GM19351 (cell line): ENCODE measurements at regions not wholly inside any gene's neighbourhood (a gene's known extent, or its start where the extent isn't known, plus 50 kb on each side); places are given as distances from the start of the nearest gene placed in this dataset.

ENCODE experiments used
- ATAC-seq: cut with Tn5 transposase; IDR thresholded peaks from one replicate; pipeline ENCODE4 v1.9.1; 2021; ENCODE audit warnings: mild to moderate bottlenecking, moderate library complexity; ENCODE audit not compliant: unreplicated experiment

DNA sequence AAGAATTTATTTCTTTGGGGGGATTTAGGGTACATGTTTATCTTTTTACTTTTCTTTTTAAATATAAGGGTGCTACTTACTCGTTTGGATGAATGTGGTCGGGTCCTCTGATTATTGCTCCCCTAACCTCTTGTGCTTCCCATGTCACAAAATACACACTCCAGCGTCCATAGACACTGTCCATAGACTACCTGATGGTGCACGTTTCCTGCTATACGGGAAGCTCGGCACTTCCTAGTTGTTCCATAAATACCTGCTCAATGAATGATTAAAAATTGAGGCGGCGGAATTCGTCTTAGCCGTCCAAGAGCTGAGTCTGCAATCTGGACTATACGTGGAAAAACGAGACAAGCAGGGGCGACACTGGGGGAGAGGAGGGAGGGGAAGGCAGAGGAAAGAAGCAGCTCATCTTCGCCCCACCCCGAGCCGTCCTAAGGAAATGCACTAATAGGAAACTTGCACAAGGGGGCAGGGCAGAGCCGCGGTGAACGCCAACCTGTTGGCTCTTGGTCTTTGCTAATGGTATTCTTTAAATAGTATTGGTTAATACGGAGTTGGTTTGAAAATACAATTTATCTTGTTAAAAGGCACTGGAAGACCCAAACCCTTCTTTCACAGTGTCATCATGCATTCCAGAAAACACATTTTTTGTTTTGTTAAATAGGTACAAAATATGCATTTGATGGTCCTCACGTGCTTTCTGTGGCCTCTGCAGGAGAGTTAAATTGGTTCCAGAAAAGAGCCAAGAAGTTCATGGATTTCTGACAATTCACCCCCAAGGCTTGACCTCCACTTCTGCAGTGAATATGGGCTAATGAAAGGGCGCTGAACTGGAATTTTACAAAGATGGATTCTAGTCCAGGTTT is 73.0 kb upstream of the KCTD1 start:
- ATAC-seq: peak; percentile 96

DNA sequence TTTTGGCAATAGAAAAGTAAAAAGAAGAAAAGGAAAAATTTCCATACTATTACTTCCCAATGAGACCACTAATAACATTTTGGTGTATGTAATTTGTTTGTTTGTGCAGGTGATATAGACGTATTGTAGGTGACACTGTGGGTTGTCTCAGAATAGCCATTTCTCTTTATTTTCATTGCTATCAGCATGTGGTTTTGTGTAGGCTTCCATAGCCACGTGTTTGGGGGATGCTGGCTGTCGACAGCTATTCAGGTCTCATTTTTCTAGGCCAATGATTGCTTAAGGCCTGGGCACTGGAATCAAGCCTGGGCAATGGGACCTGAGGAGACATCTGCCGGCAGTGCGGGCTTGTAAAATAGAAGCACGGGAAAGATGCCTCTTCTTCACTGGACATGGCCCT is 71.0 kb upstream of the KCTD1 start:
- no peak for ATAC-seq

DNA sequence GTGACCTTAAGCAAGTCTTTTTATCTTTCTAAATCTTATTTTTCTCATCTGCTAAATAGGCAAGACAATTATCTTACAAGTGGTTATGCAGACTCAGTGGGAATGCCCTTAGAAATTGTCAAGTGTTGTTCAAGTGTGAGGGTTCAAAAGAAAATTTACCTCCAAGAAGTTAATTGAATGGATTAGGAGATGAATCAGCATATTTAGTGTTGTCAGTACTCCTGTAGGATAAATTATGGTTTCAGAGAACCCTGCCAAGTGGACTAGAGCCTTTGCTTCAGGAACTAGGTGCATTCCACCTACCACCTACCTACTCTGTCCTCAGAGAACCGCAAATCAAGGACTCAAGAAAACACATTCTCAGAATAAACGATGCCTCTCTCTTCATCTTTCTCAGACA is 69.8 kb upstream of the KCTD1 start:
- no peak for ATAC-seq

DNA sequence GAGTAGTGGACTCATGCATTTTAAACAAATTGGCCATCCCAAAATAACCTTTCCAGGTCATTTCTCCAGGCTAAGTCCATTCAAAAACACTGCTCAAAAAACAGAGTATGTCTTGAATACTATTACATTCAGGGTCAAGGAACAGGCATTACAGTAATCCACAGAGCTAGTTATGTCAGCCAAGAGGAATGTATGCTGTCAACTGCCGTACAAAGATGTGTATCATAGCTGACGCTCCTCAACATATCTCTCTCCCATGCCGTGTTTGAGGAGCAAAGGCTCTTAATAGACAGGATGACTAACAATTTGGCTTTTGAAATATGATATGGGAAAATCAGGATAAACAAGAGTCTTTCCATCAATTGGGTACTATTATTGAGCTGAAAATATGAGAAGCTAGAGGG is 68.8 kb upstream of the KCTD1 start:
- no peak for ATAC-seq

DNA sequence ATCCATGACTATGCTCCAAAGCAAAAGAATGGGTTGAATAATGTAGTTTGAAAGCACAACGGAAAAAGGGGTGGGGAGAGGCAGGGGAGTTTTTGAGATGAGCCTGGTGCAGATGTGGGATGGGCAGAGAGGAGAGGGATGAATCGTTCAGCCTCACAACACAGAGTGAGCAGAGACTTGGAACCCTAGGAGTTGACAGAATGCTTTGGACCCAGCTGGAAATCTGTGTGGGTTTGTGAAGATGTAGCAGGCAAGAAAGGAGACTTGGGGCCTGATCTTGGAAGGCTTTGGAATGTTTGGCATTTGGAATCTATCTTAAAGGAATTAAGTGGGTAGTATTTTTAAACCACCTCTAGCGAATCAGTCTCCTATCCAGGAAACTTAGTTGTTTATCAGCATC is 66.0 kb upstream of the KCTD1 start:
- ATAC-seq: no peak
